H1 (cell line): ENCODE measurements at regions not wholly inside any gene's neighbourhood (a gene's known extent, or its start where the extent isn't known, plus 50 kb on each side); places are given as distances from the start of the nearest gene placed in this dataset.

Experiments
- ATF2 ChIP-seq: IDR thresholded peaks from 2 replicates; pipeline ENCODE4 v1.6.1; 2012; ENCODE audit warnings: low read length, inconsistent platforms
- CTCF ChIP-seq, 3 experiments: IDR thresholded peaks; 1 replicate in 2 of 3; 2 replicates in 1 of 3; pipeline versions ENCODE4 v1.5.1 to v1.6.1; 2011; ENCODE audit warnings: low read length in 3 of 3, mild to moderate bottlenecking in 3 of 3, inconsistent platforms in 2 of 3, low read depth in 1 of 3, moderate library complexity in 1 of 3; ENCODE audit not compliant: insufficient read depth in 1 of 3; ENCODE audit errors: control extremely low read depth in 1 of 3
- POLR2A ChIP-seq, 2 experiments: IDR thresholded peaks; 1 replicate in 1 of 2; 2 replicates in 1 of 2; pipeline ENCODE4 v1.6.1; 2011; ENCODE audit warnings: low read depth in 2 of 2, low read length in 2 of 2, mild to moderate bottlenecking in 2 of 2; ENCODE audit errors: control extremely low read depth in 1 of 2
- USF2 ChIP-seq: IDR thresholded peaks from 2 replicates; pipeline ENCODE4 v1.6.1; 2011; ENCODE audit warnings: low read length, improper control_type of control experiment
- YY1 ChIP-seq: IDR thresholded peaks from 2 replicates; pipeline ENCODE4 v1.6.1; 2011; ENCODE audit warnings: low read depth, mild to moderate bottlenecking, low read length

GRCh38 chr18:27860701-27861107 lies 316.2 kb downstream of the CDH2 start:
- TF ChIP-seq ATF2 (no peak), USF2 (no peak), YY1 (no peak), CTCF (IDR thresholded peaks at IDR 0.05; ENCODE audit: control extremely low read depth in 1 of 3, insufficient read depth in 1 of 3, low read depth in 1 of 3, low read length in 3 of 3) (no peak), POLR2A (IDR thresholded peaks at IDR 0.05; ENCODE audit: control extremely low read depth in 1 of 2, low read depth in 2 of 2, low read length in 2 of 2) (no peak)
